DOHH2 (cell line): ENCODE measurements at regions not wholly inside any gene's neighbourhood (a gene's known extent, or its start where the extent isn't known, plus 50 kb on each side); places are given as distances from the start of the nearest gene placed in this dataset.
"Not testable (repeated sequence)": the region's sequence is repeated elsewhere in the genome, so short reads cannot be mapped to it uniquely, and the experiment has no call there.

ENCODE experiments used
- H3F3A ChIP-seq: fragments of 200-600 bp; sonication (generic), shearing (Covaris generic); 2 replicates; pipeline ENCODE4 v1.6.0; 2016; ENCODE audit warnings: antibody characterized with exemption, mild to moderate bottlenecking; ENCODE audit not compliant: control insufficient read depth, insufficient read depth
- H3K27ac ChIP-seq: fragments of 200-600 bp; sonication (generic); 2 replicates; pipeline ENCODE4 v1.5.1; 2014; ENCODE audit warnings: low read depth, mild to moderate bottlenecking, low read length, moderate library complexity
- H3K27me3 ChIP-seq: fragments of 200-600 bp; sonication (generic); 2 replicates; pipeline ENCODE4 v1.6.1; 2014; ENCODE audit warnings: mild to moderate bottlenecking, low read length, mixed read lengths; ENCODE audit not compliant: control insufficient read depth
- H3K36me3 ChIP-seq: fragments of 200-600 bp; sonication (generic); 2 replicates; pipeline ENCODE4 v1.6.1; 2014; ENCODE audit warnings: mild to moderate bottlenecking, low read length, moderate library complexity, mixed read lengths; ENCODE audit not compliant: control insufficient read depth
- H3K4me1 ChIP-seq: fragments of 200-600 bp; sonication (generic); 2 replicates; pipeline ENCODE4 v1.6.1; 2014; ENCODE audit warnings: mild to moderate bottlenecking, low read length, mixed read lengths; ENCODE audit not compliant: control insufficient read depth
- H3K4me2 ChIP-seq: fragments of 200-600 bp; sonication (generic); 2 replicates; pipeline ENCODE4 v1.6.0; 2014; ENCODE audit warnings: mild to moderate bottlenecking, low read length, moderate library complexity
- H3K4me3 ChIP-seq: fragments of 200-600 bp; sonication (generic); 2 replicates; pipeline ENCODE4 v1.5.1; 2014; ENCODE audit warnings: mild to moderate bottlenecking, low read length, mixed read lengths
- H3K79me2 ChIP-seq: fragments of 200-600 bp; sonication (generic); 2 replicates; pipeline ENCODE4 v1.6.1; 2014; ENCODE audit warnings: mild to moderate bottlenecking, low read length, mixed read lengths; ENCODE audit not compliant: control insufficient read depth
- H3K9me2 ChIP-seq: fragments of 200-600 bp; sonication (generic); replicated peaks from 2 replicates; pipeline ENCODE4 v1.6.1; 2014; ENCODE audit warnings: mild to moderate bottlenecking, low read length, mixed read lengths; ENCODE audit not compliant: control insufficient read depth
- H3K9me3 ChIP-seq: fragments of 200-600 bp; sonication (generic); 2 replicates; pipeline ENCODE4 v1.6.1; 2014; ENCODE audit warnings: antibody characterized with exemption, low read length, mixed read lengths; ENCODE audit not compliant: control insufficient read depth, insufficient read depth
- H4K20me1 ChIP-seq: fragments of 200-600 bp; sonication (generic); 2 replicates; pipeline ENCODE4 v1.6.0; 2014; ENCODE audit warnings: low read depth, mild to moderate bottlenecking, antibody characterized with exemption, low read length, moderate library complexity; ENCODE audit not compliant: control insufficient read depth, insufficient read depth
- CTCF ChIP-seq: fragments of 200-600 bp; sonication (generic); IDR thresholded peaks from one replicate; pipeline ENCODE4 v1.5.1; 2014; ENCODE audit warnings: antibody characterized with exemption, mild to moderate bottlenecking, low read depth, low read length; ENCODE audit not compliant: poor library complexity, severe bottlenecking
- EZH2phosphoT487 ChIP-seq: fragments of 200-600 bp; sonication (generic); IDR thresholded peaks from 2 replicates; pipeline ENCODE4 v1.6.1; 2017; ENCODE audit warnings: borderline replicate concordance, mild to moderate bottlenecking, antibody characterized with exemption, low read length, moderate library complexity, mixed read lengths

- Histone ChIP-seq H3K4me2 (no peak overlapping the region), H3K27ac (no peak overlapping the region), H3K36me3 (no peaks in the 10 kb centered on the region), H3F3A (no peaks in the 10 kb centered on the region), H3K79me2 (no peaks in the 10 kb centered on the region), H4K20me1 (no peaks in the 10 kb centered on the region), H3K4me1 (no peaks in the 10 kb centered on the region), H3K27me3 (no peaks in the 10 kb centered on the region), H3K9me2 (no peaks in the 10 kb centered on the region), H3K4me3 (no peak overlapping the region), H3K9me3 (no peaks in the 10 kb centered on the region)
- no peak for TF ChIP-seq CTCF
- no peak for TF ChIP-seq EZH2phosphoT487
These were observed 127.2 kb upstream of the RGS6 start for GRCh38 chr14:71804992-71805391.

- H4K20me1 ChIP-seq, H3K27me3 ChIP-seq, H3K4me2 ChIP-seq, H3K4me3 ChIP-seq, H3F3A ChIP-seq, H3K4me1 ChIP-seq, H3K27ac ChIP-seq, H3K9me2 ChIP-seq, H3K79me2 ChIP-seq, H3K36me3 ChIP-seq, H3K9me3 ChIP-seq: not testable (repeated sequence)
These were observed 125.2 kb upstream of the RGS6 start for GRCh38 chr14:71807049-71807448.

- not testable (repeated sequence) for H3K9me3 ChIP-seq, H3K4me3 ChIP-seq, H3K36me3 ChIP-seq, H3K27ac ChIP-seq, H3K4me2 ChIP-seq, H3K79me2 ChIP-seq, H4K20me1 ChIP-seq, H3K4me1 ChIP-seq, H3K9me2 ChIP-seq, H3K27me3 ChIP-seq, H3F3A ChIP-seq
These were observed 121.4 kb upstream of the RGS6 start for GRCh38 chr14:71810800-71811199.

GRCh38 chr14:71812693-71813092, 119.5 kb upstream of the RGS6 start:
- no peaks in the 10 kb centered on the region for H3K4me1 ChIP-seq
- no peaks in the 10 kb centered on the region for H3F3A ChIP-seq
- no peak for TF ChIP-seq EZH2phosphoT487
- TF ChIP-seq CTCF, result no peak
- H3K9me2 ChIP-seq, result no peaks in the 10 kb centered on the region
- no peak overlapping the region for H3K27ac ChIP-seq
- H3K27me3 ChIP-seq, result peaks cover 8% of the 10 kb centered on the region; the same call in 1 of the 2 replicates
- no peak overlapping the region for H3K4me2 ChIP-seq
- no peaks in the 10 kb centered on the region for H3K36me3 ChIP-seq
- no peaks in the 10 kb centered on the region for H4K20me1 ChIP-seq
- no peaks in the 10 kb centered on the region for H3K9me3 ChIP-seq
- no peaks in the 10 kb centered on the region for H3K79me2 ChIP-seq
- no peak overlapping the region for H3K4me3 ChIP-seq
